Nucleus accumbens (tissue), 56 donors: ENCODE measurements at regions not wholly inside any gene's neighbourhood (a gene's known extent, or its start where the extent isn't known, plus 50 kb on each side); places are given as distances from the start of the nearest gene placed in this dataset.

Experiments used
- DNase-seq, 56 donors: peaks; one replicate each; lab custom pipeline; 2025; lab: John Stamatoyannopoulos, UW

DNA sequence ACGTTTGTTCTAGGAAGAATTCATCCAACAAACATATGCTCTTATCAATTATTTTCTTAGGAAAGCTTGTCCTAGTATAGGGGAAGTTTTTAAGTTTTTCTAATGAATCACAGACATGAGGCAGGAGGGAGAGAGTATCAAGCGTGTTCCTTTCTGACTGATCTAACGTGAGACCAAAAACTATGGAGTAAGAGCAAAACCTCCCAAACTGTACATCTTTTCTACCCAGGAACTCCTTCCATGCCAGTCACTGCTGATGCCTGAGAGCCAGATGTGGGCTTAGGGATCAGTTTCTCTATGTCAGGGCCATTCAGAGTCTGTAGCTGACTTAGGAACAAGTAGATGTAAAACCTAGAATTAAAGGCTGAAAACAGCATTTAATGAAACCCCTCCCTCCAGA is 51.7 kb upstream of the NFIB start:
- no peak for DNase-seq
